ENCODE measurements at regions not wholly inside any gene's neighbourhood (a gene's known extent, or its start where the extent isn't known, plus 50 kb on each side); places are given as distances from the start of the nearest gene placed in this dataset.

GRCh38 chr10:109219935-109220605 lies 703.2 kb downstream of the XPNPEP1 start:
- TF ChIP-seq POLR2A (IDR thresholded peaks at IDR 0.05; ENCODE audit: low read depth): no peak
- TF ChIP-seq POLR2AphosphoS5 (IDR thresholded peaks at IDR 0.05): no peak
- no peak for TF ChIP-seq CTCF (IDR thresholded peaks at IDR 0.05)
- no peak for TF ChIP-seq EP300 (IDR thresholded peaks at IDR 0.05)
